Mammary epithelial cell (primary cell): ENCODE measurements at regions not wholly inside any gene's neighbourhood (a gene's known extent, or its start where the extent isn't known, plus 50 kb on each side); places are given as distances from the start of the nearest gene placed in this dataset.

Source experiments
- EZH2 ChIP-seq: IDR thresholded peaks from 2 replicates; pipeline ENCODE4 v1.6.1; 2012; ENCODE audit warnings: low read length, inconsistent platforms, borderline replicate concordance
- TF ChIP-seq, protein P1 (sequence below), 2 donors: IDR thresholded peaks in 1 of 2; conservative IDR thresholded peaks in 1 of 2; 2 replicates each; pipeline ENCODE4 v1.5.1; 2011 to 2012; ENCODE audit warnings: inconsistent platforms in 2 of 2, low read length in 2 of 2, mild to moderate bottlenecking in 2 of 2, control low read depth in 1 of 2, low read depth in 1 of 2; ENCODE audit not compliant: insufficient read depth in 1 of 2; ENCODE audit errors: extremely low read depth in 1 of 2

DNA sequence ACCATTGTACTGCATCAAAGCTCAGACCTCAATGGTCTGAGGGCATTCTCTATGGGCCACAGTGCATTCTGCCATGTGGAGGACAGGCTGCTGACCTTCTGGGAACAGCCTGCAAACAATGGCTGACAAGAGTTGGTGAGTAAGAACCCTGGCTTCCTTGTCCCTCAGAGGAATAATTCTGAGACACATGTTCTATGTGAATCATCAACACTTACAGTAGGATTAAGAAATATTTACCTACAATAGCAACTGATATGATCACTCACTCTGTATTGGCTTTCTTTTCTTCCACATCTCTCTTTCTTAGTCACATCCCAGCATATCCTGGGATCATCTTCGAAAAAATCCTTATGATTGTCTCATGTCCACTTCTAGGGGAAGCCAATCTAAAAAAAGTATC lies 306.5 kb upstream of the ITGA1 start:
- TF ChIP-seq, protein P1, sequence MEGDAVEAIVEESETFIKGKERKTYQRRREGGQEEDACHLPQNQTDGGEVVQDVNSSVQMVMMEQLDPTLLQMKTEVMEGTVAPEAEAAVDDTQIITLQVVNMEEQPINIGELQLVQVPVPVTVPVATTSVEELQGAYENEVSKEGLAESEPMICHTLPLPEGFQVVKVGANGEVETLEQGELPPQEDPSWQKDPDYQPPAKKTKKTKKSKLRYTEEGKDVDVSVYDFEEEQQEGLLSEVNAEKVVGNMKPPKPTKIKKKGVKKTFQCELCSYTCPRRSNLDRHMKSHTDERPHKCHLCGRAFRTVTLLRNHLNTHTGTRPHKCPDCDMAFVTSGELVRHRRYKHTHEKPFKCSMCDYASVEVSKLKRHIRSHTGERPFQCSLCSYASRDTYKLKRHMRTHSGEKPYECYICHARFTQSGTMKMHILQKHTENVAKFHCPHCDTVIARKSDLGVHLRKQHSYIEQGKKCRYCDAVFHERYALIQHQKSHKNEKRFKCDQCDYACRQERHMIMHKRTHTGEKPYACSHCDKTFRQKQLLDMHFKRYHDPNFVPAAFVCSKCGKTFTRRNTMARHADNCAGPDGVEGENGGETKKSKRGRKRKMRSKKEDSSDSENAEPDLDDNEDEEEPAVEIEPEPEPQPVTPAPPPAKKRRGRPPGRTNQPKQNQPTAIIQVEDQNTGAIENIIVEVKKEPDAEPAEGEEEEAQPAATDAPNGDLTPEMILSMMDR (conservative IDR thresholded peaks at IDR 0.05 in 1 of 2, IDR thresholded peaks at IDR 0.05 in 1 of 2; ENCODE audit: extremely low read depth in 1 of 2, insufficient read depth in 1 of 2, low read depth in 1 of 2, low read length in 2 of 2) = no peak
- no peak for TF ChIP-seq EZH2
